ENCODE measurements at regions not wholly inside any gene's neighbourhood (a gene's known extent, or its start where the extent isn't known, plus 50 kb on each side); places are given as distances from the start of the nearest gene placed in this dataset.
"Not testable (repeated sequence)": the region's sequence is repeated elsewhere in the genome, so short reads cannot be mapped to it uniquely, and the experiment has no call there.

- Histone ChIP-seq H3K27ac (ENCODE audit: low read depth, low read length, poor library complexity, severe bottlenecking) (no peak overlapping the region), H3K36me3 (ENCODE audit: insufficient read depth, low read length) (no peaks in the 10 kb centered on the region), H2AFZ (ENCODE audit: low read length) (no peak overlapping the region), H3K4me3 (ENCODE audit: low read depth, low read length, poor library complexity, severe bottlenecking) (no peak overlapping the region), H4K20me1 (ENCODE audit: insufficient read depth, low read length) (no peaks in the 10 kb centered on the region), H3K4me1 (ENCODE audit: insufficient read depth, low read length, poor library complexity, severe bottlenecking) (no peaks in the 10 kb centered on the region), H3K9me3 (ENCODE audit: low read length) (no peaks in the 10 kb centered on the region), H3K9me2 (ENCODE audit: insufficient read depth, low read length) (no peaks in the 10 kb centered on the region), H3K79me2 (ENCODE audit: insufficient read depth, low read depth, low read length) (no peaks in the 10 kb centered on the region), H3K4me2 (ENCODE audit: low read length) (no peak overlapping the region)
- POLR2A ChIA-PET: no interaction called here
- BruUV-seq (replicated peaks): no TSS peak
- no peak for TF ChIP-seq CTCF (conservative IDR thresholded peaks at IDR 0.05; ENCODE audit: low read length)
- TF ChIP-seq EZH2phosphoT487 (IDR thresholded peaks at IDR 0.05; ENCODE audit: borderline replicate concordance, low read depth, low read length): no peak
- CTCF ChIA-PET (ENCODE audit: unreplicated experiment): no interaction called here
- DNase-seq (ENCODE audit: low spot score): no peak
- intact Hi-C loops (cut with micrococcal nuclease; ENCODE audit: unreplicated experiment): no loop called here
These were observed 85.5 kb upstream of the MYO10 start for GRCh38 chr5:17021602-17021932.

- ChIA-PET POLR2A (no interaction called here), CTCF (ENCODE audit: unreplicated experiment) (no interaction called here)
- Histone ChIP-seq H3K9me3 (ENCODE audit: low read length) (no peaks in the 10 kb centered on the region), H3K36me3 (ENCODE audit: insufficient read depth, low read length) (no peaks in the 10 kb centered on the region), H3K4me3 (ENCODE audit: low read depth, low read length, poor library complexity, severe bottlenecking) (no peak overlapping the region), H3K4me1 (ENCODE audit: insufficient read depth, low read length, poor library complexity, severe bottlenecking) (no peaks in the 10 kb centered on the region), H3K79me2 (ENCODE audit: insufficient read depth, low read depth, low read length) (no peaks in the 10 kb centered on the region), H2AFZ (ENCODE audit: low read length) (no peak overlapping the region), H3K9me2 (ENCODE audit: insufficient read depth, low read length) (no peaks in the 10 kb centered on the region), H4K20me1 (ENCODE audit: insufficient read depth, low read length) (no peaks in the 10 kb centered on the region), H3K4me2 (ENCODE audit: low read length) (no peak overlapping the region), H3K27ac (ENCODE audit: low read depth, low read length, poor library complexity, severe bottlenecking) (no peak overlapping the region)
- TF ChIP-seq CTCF (conservative IDR thresholded peaks at IDR 0.05; ENCODE audit: low read length) (no peak), EZH2phosphoT487 (IDR thresholded peaks at IDR 0.05; ENCODE audit: borderline replicate concordance, low read depth, low read length) (no peak)
- intact Hi-C loops (cut with micrococcal nuclease; ENCODE audit: unreplicated experiment): no loop called here
- BruUV-seq (replicated peaks): no TSS peak
- DNase-seq (ENCODE audit: low spot score): no peak
These were observed 86.2 kb upstream of the MYO10 start for GRCh38 chr5:17022296-17022695.

- no peak overlapping the region for H3K4me2 ChIP-seq (ENCODE audit: low read length)
- intact Hi-C loops (cut with micrococcal nuclease; ENCODE audit: unreplicated experiment): no loop called here
- CTCF ChIA-PET (ENCODE audit: unreplicated experiment): no interaction called here
- POLR2A ChIA-PET: no interaction called here
- H3K4me1 ChIP-seq (ENCODE audit: insufficient read depth, low read length, poor library complexity, severe bottlenecking): no peaks in the 10 kb centered on the region
- DNase-seq (ENCODE audit: low spot score): no peak
- no peaks in the 10 kb centered on the region for H3K79me2 ChIP-seq (ENCODE audit: insufficient read depth, low read depth, low read length)
- no peaks in the 10 kb centered on the region for H3K9me3 ChIP-seq (ENCODE audit: low read length)
- no peak overlapping the region for H3K4me3 ChIP-seq (ENCODE audit: low read depth, low read length, poor library complexity, severe bottlenecking)
- H3K36me3 ChIP-seq (ENCODE audit: insufficient read depth, low read length): no peaks in the 10 kb centered on the region
- TF ChIP-seq CTCF (conservative IDR thresholded peaks at IDR 0.05; ENCODE audit: low read length): no peak
- no peak for TF ChIP-seq EZH2phosphoT487 (IDR thresholded peaks at IDR 0.05; ENCODE audit: borderline replicate concordance, low read depth, low read length)
- H3K27ac ChIP-seq (ENCODE audit: low read depth, low read length, poor library complexity, severe bottlenecking): no peak overlapping the region
- no peak overlapping the region for H2AFZ ChIP-seq (ENCODE audit: low read length)
- H4K20me1 ChIP-seq (ENCODE audit: insufficient read depth, low read length): no peaks in the 10 kb centered on the region
- no peaks in the 10 kb centered on the region for H3K9me2 ChIP-seq (ENCODE audit: insufficient read depth, low read length)
- BruUV-seq (replicated peaks): no TSS peak
These were observed 88.6 kb upstream of the MYO10 start for GRCh38 chr5:17024686-17025180.

- H4K20me1 ChIP-seq (ENCODE audit: insufficient read depth, low read length); H3K27ac ChIP-seq (ENCODE audit: low read depth, low read length, poor library complexity, severe bottlenecking); H3K4me3 ChIP-seq (ENCODE audit: low read depth, low read length, poor library complexity, severe bottlenecking); H2AFZ ChIP-seq (ENCODE audit: low read length); H3K9me3 ChIP-seq (ENCODE audit: low read length); H3K9me2 ChIP-seq (ENCODE audit: insufficient read depth, low read length); BruUV-seq (replicated peaks); H3K4me2 ChIP-seq (ENCODE audit: low read length); H3K36me3 ChIP-seq (ENCODE audit: insufficient read depth, low read length); H3K4me1 ChIP-seq (ENCODE audit: insufficient read depth, low read length, poor library complexity, severe bottlenecking); H3K79me2 ChIP-seq (ENCODE audit: insufficient read depth, low read depth, low read length); DNase-seq (ENCODE audit: low spot score); CTCF ChIA-PET (ENCODE audit: unreplicated experiment); intact Hi-C loops (cut with micrococcal nuclease; ENCODE audit: unreplicated experiment): not testable (repeated sequence)
- POLR2A ChIA-PET: interaction anchor here (0.6 kb wide), 1 partner anchor 1516 kb away, joined by 3 read pairs; no protein-coding TSS in a partner anchor
These were observed 95.7 kb upstream of the MYO10 start for GRCh38 chr5:17031659-17032277.

Measured in OCI-LY7 (cell line).